HG03175 (cell line): ENCODE measurements at regions not wholly inside any gene's neighbourhood (a gene's known extent, or its start where the extent isn't known, plus 50 kb on each side); places are given as distances from the start of the nearest gene placed in this dataset.

Source experiments
- ATAC-seq: cut with Tn5 transposase; IDR thresholded peaks from one replicate; pipeline ENCODE4 v1.9.1; 2021; ENCODE audit warnings: mild to moderate bottlenecking, moderate library complexity; ENCODE audit not compliant: unreplicated experiment

GRCh38 chr22:27476729-27477128 is 324.8 kb downstream of the MN1 start:
- ATAC-seq = no peak

GRCh38 chr22:27477171-27477570 is 324.4 kb downstream of the MN1 start:
- ATAC-seq = no peak

- no peak for ATAC-seq
These were observed 321.1 kb downstream of the MN1 start for GRCh38 chr22:27480487-27480886.

- no peak for ATAC-seq
These were observed 319.2 kb downstream of the MN1 start for GRCh38 chr22:27482402-27482801.

- no peak for ATAC-seq
These were observed 318.3 kb downstream of the MN1 start for GRCh38 chr22:27483095-27483785.

GRCh38 chr22:27485842-27486241 is 315.7 kb downstream of the MN1 start:
- no peak for ATAC-seq

GRCh38 chr22:27487600-27488452 is 313.7 kb downstream of the MN1 start:
- no peak for ATAC-seq

GRCh38 chr22:27488456-27489177 is 312.9 kb downstream of the MN1 start:
- no peak for ATAC-seq

- ATAC-seq = no peak
These were observed 312.3 kb downstream of the MN1 start for GRCh38 chr22:27489178-27489675.

GRCh38 chr22:27490080-27490479 is 311.5 kb downstream of the MN1 start:
- no peak for ATAC-seq

GRCh38 chr22:27491888-27492287 is 309.7 kb downstream of the MN1 start:
- ATAC-seq = no peak

GRCh38 chr22:27492566-27493201 is 308.9 kb downstream of the MN1 start:
- ATAC-seq = no peak

- no peak for ATAC-seq
These were observed 307.8 kb downstream of the MN1 start for GRCh38 chr22:27493796-27494195.

GRCh38 chr22:27494785-27495184 is 306.8 kb downstream of the MN1 start:
- ATAC-seq = no peak

- no peak for ATAC-seq
These were observed 306.2 kb downstream of the MN1 start for GRCh38 chr22:27495325-27495724.

- ATAC-seq = no peak
These were observed 302.4 kb downstream of the MN1 start for GRCh38 chr22:27499121-27499520.

GRCh38 chr22:27501191-27501936 is 300.2 kb downstream of the MN1 start:
- no peak for ATAC-seq

GRCh38 chr22:27502327-27502726 is 299.2 kb downstream of the MN1 start:
- no peak for ATAC-seq

GRCh38 chr22:27504360-27505253 is 296.9 kb downstream of the MN1 start:
- no peak for ATAC-seq
